A549 (cell line): ENCODE measurements at regions not wholly inside any gene's neighbourhood (a gene's known extent, or its start where the extent isn't known, plus 50 kb on each side); places are given as distances from the start of the nearest gene placed in this dataset.

Experiments
- EP300 ChIP-seq, 2 experiments: fragments of >200 bp; sonication (Bioruptor Twin); formaldehyde crosslinking; IDR thresholded peaks; 2 replicates in 1 of 2; 3 replicates in 1 of 2; pipeline ENCODE4 v1.6.1; 2016 to 2017
- GATA3 ChIP-seq: IDR thresholded peaks from 2 replicates; pipeline ENCODE4 v1.6.1; 2012; ENCODE audit warnings: borderline replicate concordance
- MAFK ChIP-seq: fragments of 450-650 bp; IDR thresholded peaks from 2 replicates; pipeline ENCODE4 v1.6.1; 2014; ENCODE audit not compliant: partially characterized antibody
- MAZ ChIP-seq: fragments of 150-350 bp; IDR thresholded peaks from 2 replicates; pipeline ENCODE4 v1.6.1; 2014; ENCODE audit warnings: antibody characterized with exemption, low read depth, low read length, borderline replicate concordance
- SMC3 ChIP-seq: fragments of >200 bp; sonication (Bioruptor Twin); formaldehyde crosslinking; IDR thresholded peaks from 3 replicates; pipeline ENCODE4 v1.6.1; 2018; ENCODE audit warnings: inconsistent platforms
- TF ChIP-seq, protein P1 (sequence below): fragments of >200 bp; sonication (Bioruptor Twin); formaldehyde crosslinking; IDR thresholded peaks from 3 replicates; pipeline ENCODE4 v1.5.1; 2016

DNA sequence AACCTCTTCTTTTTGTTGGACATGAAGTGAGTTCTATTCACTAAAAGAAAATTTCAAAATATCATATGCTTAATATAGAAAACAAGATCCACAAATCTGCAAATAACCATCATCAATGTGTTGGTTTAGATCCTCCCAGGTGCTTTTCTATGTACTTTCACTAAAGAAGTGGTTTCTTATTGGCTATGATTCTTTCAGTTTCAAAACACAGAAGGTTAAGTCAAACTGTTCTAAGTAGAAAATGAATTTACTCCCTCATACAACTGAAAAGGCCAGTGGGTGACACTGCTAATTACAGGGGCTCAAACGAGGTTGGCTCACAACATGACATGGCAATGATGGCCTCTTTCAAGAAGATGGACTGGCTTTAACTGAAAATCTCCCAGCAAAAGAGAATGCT lies 111.7 kb downstream of the GALR1 start:
- TF ChIP-seq, protein P1, sequence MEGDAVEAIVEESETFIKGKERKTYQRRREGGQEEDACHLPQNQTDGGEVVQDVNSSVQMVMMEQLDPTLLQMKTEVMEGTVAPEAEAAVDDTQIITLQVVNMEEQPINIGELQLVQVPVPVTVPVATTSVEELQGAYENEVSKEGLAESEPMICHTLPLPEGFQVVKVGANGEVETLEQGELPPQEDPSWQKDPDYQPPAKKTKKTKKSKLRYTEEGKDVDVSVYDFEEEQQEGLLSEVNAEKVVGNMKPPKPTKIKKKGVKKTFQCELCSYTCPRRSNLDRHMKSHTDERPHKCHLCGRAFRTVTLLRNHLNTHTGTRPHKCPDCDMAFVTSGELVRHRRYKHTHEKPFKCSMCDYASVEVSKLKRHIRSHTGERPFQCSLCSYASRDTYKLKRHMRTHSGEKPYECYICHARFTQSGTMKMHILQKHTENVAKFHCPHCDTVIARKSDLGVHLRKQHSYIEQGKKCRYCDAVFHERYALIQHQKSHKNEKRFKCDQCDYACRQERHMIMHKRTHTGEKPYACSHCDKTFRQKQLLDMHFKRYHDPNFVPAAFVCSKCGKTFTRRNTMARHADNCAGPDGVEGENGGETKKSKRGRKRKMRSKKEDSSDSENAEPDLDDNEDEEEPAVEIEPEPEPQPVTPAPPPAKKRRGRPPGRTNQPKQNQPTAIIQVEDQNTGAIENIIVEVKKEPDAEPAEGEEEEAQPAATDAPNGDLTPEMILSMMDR = no peak
- no peak for TF ChIP-seq GATA3
- TF ChIP-seq EP300 (IDR thresholded peaks at IDR 0.05) = no peak
- TF ChIP-seq SMC3 = no peak
- TF ChIP-seq MAFK = no peak
- no peak for TF ChIP-seq MAZ
